ENCODE measurements at regions not wholly inside any gene's neighbourhood (a gene's known extent, or its start where the extent isn't known, plus 50 kb on each side); places are given as distances from the start of the nearest gene placed in this dataset.

GRCh38 chr1:234975122-234975940 is 153.3 kb downstream of the TOMM20 start (continued):
- TF ChIP-seq, protein P1, sequence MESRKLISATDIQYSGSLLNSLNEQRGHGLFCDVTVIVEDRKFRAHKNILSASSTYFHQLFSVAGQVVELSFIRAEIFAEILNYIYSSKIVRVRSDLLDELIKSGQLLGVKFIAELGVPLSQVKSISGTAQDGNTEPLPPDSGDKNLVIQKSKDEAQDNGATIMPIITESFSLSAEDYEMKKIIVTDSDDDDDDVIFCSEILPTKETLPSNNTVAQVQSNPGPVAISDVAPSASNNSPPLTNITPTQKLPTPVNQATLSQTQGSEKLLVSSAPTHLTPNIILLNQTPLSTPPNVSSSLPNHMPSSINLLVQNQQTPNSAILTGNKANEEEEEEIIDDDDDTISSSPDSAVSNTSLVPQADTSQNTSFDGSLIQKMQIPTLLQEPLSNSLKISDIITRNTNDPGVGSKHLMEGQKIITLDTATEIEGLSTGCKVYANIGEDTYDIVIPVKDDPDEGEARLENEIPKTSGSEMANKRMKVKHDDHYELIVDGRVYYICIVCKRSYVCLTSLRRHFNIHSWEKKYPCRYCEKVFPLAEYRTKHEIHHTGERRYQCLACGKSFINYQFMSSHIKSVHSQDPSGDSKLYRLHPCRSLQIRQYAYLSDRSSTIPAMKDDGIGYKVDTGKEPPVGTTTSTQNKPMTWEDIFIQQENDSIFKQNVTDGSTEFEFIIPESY (IDR thresholded peaks at IDR 0.05; ENCODE audit: borderline replicate concordance, low read depth), result peak; percentile 19; the same call in 1 of the 2 replicates
- TF ChIP-seq FOXM1 (IDR thresholded peaks at IDR 0.05; ENCODE audit: low read depth), result 0 out of 2 replicates have a peak, but pooled peaks have one; percentile 41
- no peak for TF ChIP-seq TAF1 (IDR thresholded peaks at IDR 0.05; ENCODE audit: borderline replicate concordance, low read depth, low read length)
- 0 out of 2 replicates have a peak, but pooled peaks have one; percentile 18 for TF ChIP-seq RAD21 (IDR thresholded peaks at IDR 0.05; ENCODE audit: low read length)
- peak; percentile 64 for TF ChIP-seq POLR2AphosphoS5 (IDR thresholded peaks at IDR 0.05; ENCODE audit: low read depth, low read length)
- no peak for TF ChIP-seq USF1 (IDR thresholded peaks at IDR 0.05; ENCODE audit: borderline replicate concordance, low read depth)
- TF ChIP-seq CHD2 (IDR thresholded peaks at IDR 0.05; ENCODE audit: low read length, partially characterized antibody), result no peak
- TF ChIP-seq RXRA (IDR thresholded peaks at IDR 0.05; ENCODE audit: borderline replicate concordance, low read depth), result peak; percentile 92
- no peak for TF ChIP-seq MXI1 (IDR thresholded peaks at IDR 0.05; ENCODE audit: low read depth, low read length)
- TF ChIP-seq EZH2phosphoT487 (IDR thresholded peaks at IDR 0.05; ENCODE audit: borderline replicate concordance, low read depth), result no peak
- TF ChIP-seq, protein P2, sequence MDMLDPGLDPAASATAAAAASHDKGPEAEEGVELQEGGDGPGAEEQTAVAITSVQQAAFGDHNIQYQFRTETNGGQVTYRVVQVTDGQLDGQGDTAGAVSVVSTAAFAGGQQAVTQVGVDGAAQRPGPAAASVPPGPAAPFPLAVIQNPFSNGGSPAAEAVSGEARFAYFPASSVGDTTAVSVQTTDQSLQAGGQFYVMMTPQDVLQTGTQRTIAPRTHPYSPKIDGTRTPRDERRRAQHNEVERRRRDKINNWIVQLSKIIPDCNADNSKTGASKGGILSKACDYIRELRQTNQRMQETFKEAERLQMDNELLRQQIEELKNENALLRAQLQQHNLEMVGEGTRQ (IDR thresholded peaks at IDR 0.05; ENCODE audit: borderline replicate concordance, low read depth, low read length), result no peak
- TF ChIP-seq TCF12 (IDR thresholded peaks at IDR 0.05), result peak; percentile 96
- TF ChIP-seq MAX (IDR thresholded peaks at IDR 0.05; ENCODE audit: low read depth), result peak; percentile 65
- peak; percentile 71 for TF ChIP-seq NFIC (IDR thresholded peaks at IDR 0.05; ENCODE audit: borderline replicate concordance)
- no peak for TF ChIP-seq IRF3 (IDR thresholded peaks at IDR 0.05; ENCODE audit: low read depth, low read length)
- no peak for TF ChIP-seq GABPA (IDR thresholded peaks at IDR 0.05; ENCODE audit: low read depth)
- 0 out of 2 replicates have a peak, but pooled peaks have one; percentile 18 for TF ChIP-seq ELF1 (IDR thresholded peaks at IDR 0.05)
- TF ChIP-seq, protein P3, sequence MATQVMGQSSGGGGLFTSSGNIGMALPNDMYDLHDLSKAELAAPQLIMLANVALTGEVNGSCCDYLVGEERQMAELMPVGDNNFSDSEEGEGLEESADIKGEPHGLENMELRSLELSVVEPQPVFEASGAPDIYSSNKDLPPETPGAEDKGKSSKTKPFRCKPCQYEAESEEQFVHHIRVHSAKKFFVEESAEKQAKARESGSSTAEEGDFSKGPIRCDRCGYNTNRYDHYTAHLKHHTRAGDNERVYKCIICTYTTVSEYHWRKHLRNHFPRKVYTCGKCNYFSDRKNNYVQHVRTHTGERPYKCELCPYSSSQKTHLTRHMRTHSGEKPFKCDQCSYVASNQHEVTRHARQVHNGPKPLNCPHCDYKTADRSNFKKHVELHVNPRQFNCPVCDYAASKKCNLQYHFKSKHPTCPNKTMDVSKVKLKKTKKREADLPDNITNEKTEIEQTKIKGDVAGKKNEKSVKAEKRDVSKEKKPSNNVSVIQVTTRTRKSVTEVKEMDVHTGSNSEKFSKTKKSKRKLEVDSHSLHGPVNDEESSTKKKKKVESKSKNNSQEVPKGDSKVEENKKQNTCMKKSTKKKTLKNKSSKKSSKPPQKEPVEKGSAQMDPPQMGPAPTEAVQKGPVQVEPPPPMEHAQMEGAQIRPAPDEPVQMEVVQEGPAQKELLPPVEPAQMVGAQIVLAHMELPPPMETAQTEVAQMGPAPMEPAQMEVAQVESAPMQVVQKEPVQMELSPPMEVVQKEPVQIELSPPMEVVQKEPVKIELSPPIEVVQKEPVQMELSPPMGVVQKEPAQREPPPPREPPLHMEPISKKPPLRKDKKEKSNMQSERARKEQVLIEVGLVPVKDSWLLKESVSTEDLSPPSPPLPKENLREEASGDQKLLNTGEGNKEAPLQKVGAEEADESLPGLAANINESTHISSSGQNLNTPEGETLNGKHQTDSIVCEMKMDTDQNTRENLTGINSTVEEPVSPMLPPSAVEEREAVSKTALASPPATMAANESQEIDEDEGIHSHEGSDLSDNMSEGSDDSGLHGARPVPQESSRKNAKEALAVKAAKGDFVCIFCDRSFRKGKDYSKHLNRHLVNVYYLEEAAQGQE (IDR thresholded peaks at IDR 0.05; ENCODE audit: low read depth, low read length), result no peak
- TF ChIP-seq PBX3 (IDR thresholded peaks at IDR 0.05), result peak; percentile 88
- TF ChIP-seq MEF2A (IDR thresholded peaks at IDR 0.05; ENCODE audit: borderline replicate concordance, low read depth), result no peak; the same call in 1 of the 2 replicates
- TF ChIP-seq FOSL2 (IDR thresholded peaks at IDR 0.05; ENCODE audit: borderline replicate concordance, low read depth), result peak; percentile 91

All from SK-N-SH (cell line).